Left renal pelvis (tissue), 4 donors: ENCODE measurements at regions not wholly inside any gene's neighbourhood (a gene's known extent, or its start where the extent isn't known, plus 50 kb on each side); places are given as distances from the start of the nearest gene placed in this dataset.

Source experiments
- DNase-seq, 4 donors: peaks; one replicate each; pipeline ENCODE4 v3.0.0-alpha.2; 2013; ENCODE audit warnings: low read depth in 4 of 4, low spot score in 3 of 4

- no peak for DNase-seq
Measured at GRCh38 chr5:175388531-175388930, 55.5 kb downstream of the DRD1 start.

DNA sequence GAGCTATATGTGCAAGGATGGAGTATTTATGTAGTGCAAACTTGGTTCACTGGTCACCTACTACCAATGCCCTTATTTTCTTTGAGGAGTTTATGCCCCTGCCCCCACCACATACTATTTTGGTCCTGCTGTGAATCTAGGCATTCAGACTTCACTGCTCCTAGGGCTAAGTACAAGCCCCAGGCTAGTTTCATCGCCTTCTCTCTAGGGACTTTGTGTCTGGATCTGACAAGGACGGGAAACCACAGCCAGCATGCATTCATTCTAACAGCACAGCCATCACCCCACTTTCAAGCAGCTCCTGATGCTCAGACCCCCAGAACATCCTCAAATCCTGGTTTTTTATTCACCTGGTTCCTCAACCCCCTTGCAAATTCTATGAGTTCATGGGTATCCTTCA lies 56.8 kb downstream of the DRD1 start:
- no peak for DNase-seq

DNA sequence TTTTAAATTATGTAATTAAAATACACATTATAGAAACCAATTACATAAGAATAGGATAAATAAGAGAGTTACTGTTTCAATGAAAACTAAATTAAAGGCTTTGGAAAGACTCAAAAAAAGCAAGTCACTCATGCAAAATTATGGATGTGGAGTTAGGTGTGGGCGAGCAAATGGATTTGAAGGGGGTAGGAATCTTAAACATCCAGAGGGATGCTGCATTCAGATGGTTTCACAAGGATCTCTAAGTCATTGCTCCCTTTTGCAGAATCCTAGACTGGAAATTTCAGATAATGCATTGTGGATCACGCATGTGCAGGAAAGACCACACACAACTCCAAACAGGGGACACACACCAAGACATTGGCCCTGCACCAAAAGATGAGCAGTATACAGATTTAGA lies 57.5 kb downstream of the DRD1 start:
- DNase-seq, result no peak

DNA sequence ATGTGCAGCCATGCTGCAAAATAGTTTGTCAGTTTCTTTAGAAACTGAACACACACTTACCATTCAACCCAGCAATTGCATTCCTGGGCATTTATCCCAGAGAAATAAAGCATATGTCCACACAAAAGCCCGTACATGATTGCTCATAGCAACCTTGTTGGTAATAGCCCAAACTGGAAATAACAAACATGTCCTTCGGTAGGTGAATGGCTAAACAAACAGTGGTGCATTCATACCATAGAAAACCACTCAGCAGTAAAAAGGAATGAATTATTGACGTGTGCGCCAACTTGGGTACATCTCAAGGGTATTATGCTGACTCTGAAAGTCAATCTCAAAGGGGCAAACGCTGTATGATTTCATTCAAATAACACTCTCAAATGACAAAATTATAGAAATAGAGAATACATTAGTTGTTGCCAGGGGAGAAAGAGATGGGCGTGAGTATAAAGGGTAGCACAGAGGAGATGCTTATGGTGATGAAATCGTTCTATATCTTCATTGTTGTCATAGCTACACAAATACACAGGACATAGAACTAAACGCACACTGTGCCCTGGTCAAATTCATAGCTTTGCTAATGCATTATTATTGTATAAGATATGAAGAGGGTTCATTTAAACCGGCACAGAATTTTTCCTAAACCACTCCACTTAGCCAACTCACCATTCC lies 58.2 kb downstream of the DRD1 start:
- no peak for DNase-seq

DNA sequence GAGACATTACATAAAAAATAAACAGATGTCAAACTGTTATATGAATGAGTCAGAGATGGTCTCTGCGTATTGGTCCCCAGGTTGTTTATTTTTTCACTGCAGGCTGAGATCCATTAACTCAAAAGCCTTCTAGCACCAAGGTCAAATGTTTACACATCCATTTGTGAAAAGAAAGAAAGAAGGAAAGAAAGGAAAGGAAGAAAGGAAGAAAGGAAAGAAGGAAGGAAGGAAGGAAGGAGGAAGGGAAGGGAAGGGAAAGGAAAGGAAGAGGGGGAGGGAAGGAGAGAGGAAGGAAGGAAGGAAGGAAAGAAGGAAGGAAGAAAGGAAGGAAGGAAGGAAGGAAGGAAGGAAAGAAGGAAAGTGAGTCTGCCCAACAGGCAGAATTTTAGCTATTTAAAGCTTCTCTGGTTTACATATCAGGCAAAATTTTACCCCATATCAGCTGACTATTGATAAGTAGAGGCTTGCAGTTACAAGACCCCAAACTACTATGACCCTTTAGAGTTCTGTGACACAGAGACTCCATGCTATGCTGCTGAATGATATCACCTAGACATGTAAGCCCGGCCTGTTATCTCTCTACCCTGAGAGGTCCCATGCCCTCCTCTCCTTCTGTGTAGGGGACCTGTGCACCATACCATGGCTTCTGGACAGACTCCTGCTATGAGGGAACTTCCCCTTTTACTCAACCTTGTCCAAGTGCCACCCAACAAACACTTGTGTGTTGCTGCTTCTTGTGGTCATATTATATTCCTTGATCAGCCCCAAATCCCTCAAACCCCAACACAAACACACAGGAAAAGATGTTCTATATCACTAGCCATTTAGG lies 59.0 kb downstream of the DRD1 start:
- no peak for DNase-seq

DNA sequence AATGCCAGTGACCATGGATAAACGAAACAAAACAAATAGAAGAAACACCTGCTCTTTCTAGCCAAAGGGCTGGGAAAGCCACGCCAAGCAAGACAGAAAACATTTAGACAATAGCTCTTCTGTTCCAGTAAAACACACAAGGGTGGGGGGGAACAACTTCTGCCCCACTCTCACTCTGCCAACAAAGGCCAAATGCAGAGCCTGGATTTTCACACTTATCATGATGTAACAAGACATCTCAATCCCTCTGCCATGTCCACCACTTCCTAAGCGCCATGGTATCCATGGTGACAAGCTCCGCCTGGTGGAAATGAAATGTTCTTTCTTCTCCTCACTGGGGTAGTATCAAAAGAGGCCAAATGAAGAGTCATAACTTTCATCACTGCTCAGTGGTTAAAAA lies 60.6 kb downstream of the DRD1 start:
- no peak for DNase-seq

GRCh38 chr5:175382171-175382570 lies 61.8 kb downstream of the DRD1 start:
- no peak for DNase-seq

DNA sequence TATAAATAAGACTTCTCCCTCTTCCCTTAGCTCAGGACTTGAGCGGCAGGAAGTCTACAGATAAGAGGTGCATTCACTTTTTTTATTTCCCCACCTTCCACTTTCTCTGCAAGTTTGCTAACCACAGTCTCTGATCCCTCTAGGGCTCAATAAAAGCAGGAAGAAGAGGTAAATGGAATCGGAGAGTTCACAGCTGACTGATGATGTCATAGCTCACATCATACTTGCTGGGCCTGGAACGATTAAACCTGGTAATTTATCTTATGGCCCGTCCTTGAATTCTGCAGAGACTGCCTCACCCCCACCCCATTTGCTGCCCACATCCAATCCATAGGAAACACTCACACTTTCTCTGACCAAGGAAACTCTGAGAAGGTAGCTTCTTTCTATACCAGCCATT lies 62.9 kb downstream of the DRD1 start:
- no peak for DNase-seq

GRCh38 chr5:175380701-175381100 lies 63.3 kb downstream of the DRD1 start:
- DNase-seq, result no peak

DNA sequence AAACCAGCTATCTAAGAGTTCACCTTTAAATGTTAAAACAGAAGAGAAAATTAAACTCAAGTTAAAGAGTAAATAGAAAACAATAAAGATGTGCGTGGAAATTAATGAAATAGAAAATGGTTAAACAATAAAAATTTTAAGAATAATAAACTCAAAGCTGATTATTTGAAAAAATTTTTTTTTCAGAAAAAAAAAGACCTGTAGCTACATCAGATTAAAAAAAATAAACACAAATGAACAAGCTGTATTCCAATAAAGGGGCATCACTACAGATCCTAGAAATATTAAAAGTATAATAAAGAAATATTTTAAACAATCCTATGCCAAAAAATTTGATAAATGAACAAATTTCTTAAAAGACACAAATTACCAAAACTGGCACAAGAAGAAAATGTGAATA lies 64.1 kb downstream of the DRD1 start:
- no peak for DNase-seq

DNA sequence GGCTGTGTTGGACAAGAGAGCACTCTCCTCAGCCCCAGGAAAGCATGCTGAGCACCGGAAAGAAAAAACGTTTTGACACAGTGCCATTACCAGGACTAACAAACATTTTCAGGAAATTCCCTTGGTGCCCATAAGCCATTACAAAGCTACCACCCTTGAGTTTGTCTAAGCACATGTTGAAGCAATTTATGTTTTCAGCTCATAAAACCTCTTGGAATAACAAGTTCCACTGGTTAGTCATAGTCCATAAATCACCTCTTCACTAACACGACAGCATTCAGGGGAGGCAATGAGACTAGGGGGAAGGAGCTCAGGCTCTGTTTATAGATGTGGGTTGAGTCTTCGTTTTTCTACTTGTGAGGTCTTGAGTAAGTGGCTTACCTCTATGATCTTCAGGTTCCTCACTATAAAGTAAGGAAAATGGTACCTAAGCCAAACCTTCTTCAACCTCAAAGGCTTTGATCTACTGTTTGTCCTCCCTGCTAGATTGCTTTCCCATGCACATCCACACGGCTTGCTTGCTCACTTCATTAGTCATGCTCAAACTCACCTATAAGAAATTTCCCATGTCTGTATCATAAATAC lies 65.4 kb downstream of the DRD1 start:
- DNase-seq, result peak in 3 of 4 donors; percentile 12 to 59 (median 29)

DNA sequence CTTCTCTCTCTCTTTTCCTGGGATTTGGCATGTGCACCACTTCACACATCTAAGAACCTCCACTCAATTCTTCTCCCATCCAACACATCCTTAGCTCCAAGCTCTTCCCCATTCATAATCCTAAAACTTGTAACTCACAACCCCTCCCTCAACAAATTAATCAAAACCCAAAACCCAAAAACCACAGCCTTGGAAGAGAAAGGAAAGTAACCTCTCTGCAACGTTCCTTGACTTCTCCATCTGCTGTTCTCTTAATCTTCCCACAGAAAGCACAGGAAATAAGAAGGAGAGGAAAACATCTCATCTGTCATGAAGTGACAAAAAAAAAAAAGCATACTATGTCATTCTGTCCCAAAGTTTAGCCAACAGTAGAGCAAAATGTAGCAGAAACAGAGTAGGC lies 66.2 kb downstream of the DRD1 start:
- DNase-seq, result no peak

DNA sequence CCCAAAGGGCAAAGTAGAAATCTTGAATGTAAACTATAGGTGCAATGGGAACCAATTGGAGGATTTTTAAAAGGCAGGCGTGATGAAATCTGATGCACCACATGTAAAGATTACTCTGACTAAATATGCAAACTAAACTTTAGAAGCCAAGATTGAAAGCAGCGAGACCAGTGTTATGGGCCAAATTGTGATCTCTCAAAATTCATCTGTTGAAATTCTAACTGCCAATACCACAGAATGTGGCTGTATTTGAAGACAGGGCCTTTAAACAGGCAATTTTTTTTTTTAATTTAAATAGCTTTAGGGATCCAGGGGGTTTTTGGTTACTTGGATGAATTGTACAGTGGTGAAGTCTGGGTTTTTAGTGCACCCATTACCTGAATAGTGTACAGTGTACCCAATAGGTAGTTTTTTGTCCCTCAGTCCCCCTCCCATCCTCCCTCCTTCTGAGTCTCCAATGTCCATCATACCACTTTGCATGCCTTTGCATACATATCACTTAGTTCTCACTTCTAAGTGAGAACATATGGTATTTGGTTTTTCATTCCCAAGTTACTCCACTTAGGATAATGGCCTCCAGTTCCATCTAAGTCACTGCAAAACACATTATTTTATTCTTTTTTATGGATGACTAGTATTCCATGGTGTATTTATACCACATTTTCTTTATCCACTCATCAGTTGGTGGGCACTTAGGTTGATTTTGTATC lies 69.7 kb downstream of the DRD1 start:
- no peak for DNase-seq

GRCh38 chr5:175365866-175366265 lies 78.1 kb downstream of the DRD1 start:
- no peak for DNase-seq

DNA sequence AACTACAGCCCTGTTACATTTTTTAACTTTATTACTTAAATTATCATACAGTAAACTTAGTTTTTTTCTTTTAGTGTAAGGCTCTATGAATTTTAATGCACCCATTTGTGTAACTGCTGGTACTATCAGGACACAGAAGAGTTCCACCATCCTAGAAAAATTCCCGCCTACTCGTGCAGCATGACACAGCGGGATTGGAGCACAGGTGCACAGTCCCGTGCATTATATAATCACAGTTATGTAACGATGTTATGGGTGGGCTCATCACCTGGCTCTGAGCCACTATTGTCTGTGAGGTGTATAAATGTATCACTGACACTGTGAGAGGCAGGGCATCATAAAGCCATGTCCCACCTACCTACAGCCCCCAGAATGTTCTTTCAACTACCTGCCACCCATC lies 80.7 kb downstream of the DRD1 start:
- no peak for DNase-seq

DNA sequence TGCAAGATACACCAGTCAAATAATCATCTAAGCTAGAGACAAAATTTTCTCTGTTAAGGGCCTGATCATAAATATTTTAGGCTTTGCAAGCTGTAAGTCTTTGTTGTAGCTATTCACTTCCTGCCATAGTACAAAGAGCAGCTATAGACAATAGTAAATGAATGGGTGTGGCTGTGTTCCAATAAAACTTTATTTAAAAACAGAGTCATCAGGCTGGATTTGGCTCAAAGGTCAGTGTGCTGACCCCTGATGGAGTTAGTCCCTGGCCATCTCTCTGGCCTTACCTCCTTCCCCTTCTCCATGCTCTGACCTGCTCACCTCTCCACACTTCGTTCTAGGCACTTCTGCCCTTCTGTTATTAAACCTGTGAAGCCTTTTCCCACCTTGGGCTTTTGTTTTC lies 86.0 kb downstream of the DRD1 start:
- DNase-seq, result no peak

DNA sequence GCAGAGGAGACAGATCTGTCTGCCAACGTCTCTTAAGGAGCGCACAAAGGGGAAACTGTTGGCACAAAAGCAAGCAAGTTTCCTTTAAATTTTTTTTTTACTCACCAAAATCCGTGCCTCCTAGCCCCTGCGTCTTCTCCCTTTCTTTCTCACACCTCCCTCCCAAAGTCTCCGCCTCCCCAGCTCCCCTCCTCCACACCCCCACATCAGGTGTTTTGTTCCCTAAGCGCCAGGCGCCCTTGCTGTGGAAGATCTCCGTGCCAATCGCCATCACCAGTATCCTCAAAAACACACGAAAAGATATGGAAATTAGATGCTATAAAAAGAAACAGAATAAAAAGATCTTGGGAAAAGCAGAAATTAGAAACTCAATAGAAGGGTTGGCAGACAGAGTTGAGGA lies 87.6 kb downstream of the DRD1 start:
- no peak for DNase-seq

- DNase-seq, result peak in 1 of 4 donors; percentile 14
Measured at GRCh38 chr5:175354964-175355363, 89.0 kb downstream of the DRD1 start.

- DNase-seq, result no peak
Measured at GRCh38 chr5:175353926-175354325, 90.1 kb downstream of the DRD1 start.

DNA sequence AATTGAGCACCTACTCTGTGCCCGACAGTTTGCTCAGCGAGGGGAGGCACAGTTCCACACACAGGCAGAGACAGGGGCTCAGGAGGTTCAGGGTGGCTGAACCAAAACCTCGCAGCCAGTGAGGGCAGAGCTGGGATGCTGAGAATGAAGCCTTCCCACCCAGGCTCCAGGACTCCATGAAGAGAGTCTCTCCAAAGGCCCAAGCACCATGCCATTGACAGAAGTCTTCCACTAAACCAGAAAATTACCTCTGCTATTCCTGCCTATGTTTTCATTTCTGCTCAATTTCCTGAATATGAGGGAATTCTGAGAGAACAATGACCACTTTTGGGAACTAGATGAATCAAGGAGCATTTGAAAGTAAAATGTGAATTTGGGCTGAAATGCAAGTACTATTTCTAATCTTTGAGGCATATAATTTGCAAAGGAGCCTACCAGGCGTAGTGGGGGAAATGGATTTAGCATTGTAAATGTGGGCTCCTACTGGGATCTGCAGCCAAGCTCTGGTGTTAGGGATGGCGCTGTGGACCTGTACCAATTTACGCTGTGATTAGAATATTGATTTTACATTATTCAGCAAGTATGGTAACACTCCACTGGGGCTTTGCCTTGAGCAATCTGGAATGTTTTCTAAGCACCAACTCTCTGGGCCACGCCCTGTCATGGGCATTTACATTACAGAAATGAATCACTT lies 91.9 kb downstream of the DRD1 start:
- no peak for DNase-seq

DNA sequence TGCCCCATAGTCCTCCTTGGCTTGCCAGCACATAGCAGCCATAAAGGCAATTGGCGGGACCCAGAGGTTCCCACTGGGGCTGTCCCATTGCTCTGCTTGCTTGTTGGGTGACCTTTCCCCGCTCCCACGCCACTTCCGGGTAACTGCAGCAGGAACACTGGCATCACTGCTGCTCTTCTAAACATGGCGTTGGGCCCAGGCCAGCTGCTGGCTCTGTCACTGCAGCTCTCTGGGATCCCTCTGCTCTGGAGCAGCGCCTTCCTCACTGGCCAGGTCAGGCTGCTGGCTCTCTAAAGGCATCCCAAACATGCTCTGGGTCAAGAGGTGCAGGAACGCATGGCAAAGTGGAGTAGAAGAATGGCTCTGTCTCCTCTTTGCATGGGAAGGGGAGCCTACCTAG lies 92.9 kb downstream of the DRD1 start:
- no peak for DNase-seq
